ENCODE measurements at regions not wholly inside any gene's neighbourhood (a gene's known extent, or its start where the extent isn't known, plus 50 kb on each side); places are given as distances from the start of the nearest gene placed in this dataset.
"Not testable (repeated sequence)": the region's sequence is repeated elsewhere in the genome, so short reads cannot be mapped to it uniquely, and the experiment has no call there.

DNA sequence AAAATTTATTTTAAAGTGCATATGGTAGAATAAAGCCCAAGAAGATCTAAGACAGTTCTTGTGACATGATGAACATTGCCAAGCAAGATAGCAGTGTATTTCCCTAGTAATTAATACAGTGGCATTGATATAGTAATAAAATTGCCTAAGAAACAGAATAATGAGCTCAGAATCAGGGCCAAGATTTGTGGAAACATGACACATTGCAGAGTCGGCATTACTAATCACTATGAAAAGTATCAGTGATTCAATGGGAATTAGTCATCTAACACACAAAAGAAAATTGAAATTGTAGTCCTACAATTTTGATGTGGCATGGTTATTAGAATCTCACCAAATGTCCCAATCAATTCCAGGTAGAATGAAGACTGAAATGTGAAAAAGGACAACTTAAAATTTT lies 243.0 kb upstream of the CYRIA start:
- H3K4me3 ChIP-seq (ENCODE audit: insufficient read depth, low read depth, low read length), result no peak overlapping the region
- no peaks in the 10 kb centered on the region for H3K36me3 ChIP-seq (ENCODE audit: control insufficient read depth, insufficient read depth, low read length)
- no peaks in the 10 kb centered on the region for H3K9me3 ChIP-seq (ENCODE audit: control insufficient read depth, low read length)
- H3K27ac ChIP-seq (ENCODE audit: insufficient read depth, low read depth, low read length, poor library complexity, severe bottlenecking), result no peak overlapping the region
- no peaks in the 10 kb centered on the region for H3K27me3 ChIP-seq (ENCODE audit: control insufficient read depth, insufficient read depth, low read length, poor library complexity, severe bottlenecking)
- H3K4me1 ChIP-seq (ENCODE audit: control insufficient read depth, insufficient read depth, low read length), result no peaks in the 10 kb centered on the region
- WGBS, 2 experiments, result 82 to 100% methylated on average over 1 of the region's 1 CpG

DNA sequence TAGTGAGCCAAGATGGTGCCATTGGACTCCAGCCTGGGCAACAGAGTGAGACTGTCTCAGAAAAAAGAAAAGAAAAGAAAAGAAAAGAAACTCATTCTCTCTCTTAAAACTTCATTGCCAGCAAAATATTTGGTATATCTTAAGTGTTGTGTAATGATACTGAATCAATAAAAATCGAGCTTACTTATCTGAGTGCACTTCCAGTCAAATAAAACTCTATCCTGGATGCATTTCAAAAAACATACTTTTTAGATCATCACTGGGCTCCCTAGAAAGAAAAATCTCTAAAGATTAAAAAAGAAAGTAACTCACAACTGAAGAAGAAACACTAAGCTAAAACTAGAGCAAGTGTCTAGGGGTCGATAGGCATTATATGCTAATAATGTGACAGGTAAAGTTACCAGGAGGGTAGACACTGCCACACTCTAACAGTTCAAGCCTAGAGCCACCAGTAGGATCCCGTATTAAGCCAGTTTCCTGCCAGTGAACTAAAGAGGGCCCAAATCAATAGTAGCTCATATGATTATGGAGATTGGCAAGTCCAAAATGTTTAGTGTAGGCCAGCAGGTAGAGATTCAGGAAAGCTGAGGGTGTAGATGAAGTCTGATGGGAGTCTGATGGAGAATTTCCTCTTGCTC lies 242.1 kb upstream of the CYRIA start:
- H3K27me3 ChIP-seq (ENCODE audit: control insufficient read depth, insufficient read depth, low read length, poor library complexity, severe bottlenecking), result no peaks in the 10 kb centered on the region
- 93 to 97% methylated on average over 2 to 3 of the region's 3 CpGs for WGBS, 2 experiments
- H3K27ac ChIP-seq (ENCODE audit: insufficient read depth, low read depth, low read length, poor library complexity, severe bottlenecking), result no peak overlapping the region
- no peaks in the 10 kb centered on the region for H3K4me1 ChIP-seq (ENCODE audit: control insufficient read depth, insufficient read depth, low read length)
- no peaks in the 10 kb centered on the region for H3K9me3 ChIP-seq (ENCODE audit: control insufficient read depth, low read length)
- H3K4me3 ChIP-seq (ENCODE audit: insufficient read depth, low read depth, low read length), result no peak overlapping the region
- H3K36me3 ChIP-seq (ENCODE audit: control insufficient read depth, insufficient read depth, low read length), result no peaks in the 10 kb centered on the region

DNA sequence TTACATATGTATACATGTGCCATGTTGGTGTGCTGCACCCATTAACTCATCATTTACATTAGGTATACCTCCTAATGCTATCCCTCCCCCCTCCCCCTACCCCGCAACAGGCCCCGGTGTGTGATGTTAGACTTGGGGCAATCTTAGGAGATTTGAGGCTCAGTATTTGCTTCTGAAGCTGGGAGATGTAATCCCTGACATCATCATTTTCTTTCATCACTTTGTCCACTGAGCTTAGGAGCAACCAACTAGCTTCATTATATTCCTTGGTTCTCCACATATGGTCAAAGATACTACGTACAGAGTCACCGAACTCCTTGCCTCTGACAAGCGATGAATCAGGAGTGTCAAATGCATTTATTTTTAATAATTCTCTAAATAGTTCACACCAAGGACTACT lies 239.7 kb upstream of the CYRIA start:
- H3K27ac ChIP-seq (ENCODE audit: insufficient read depth, low read depth, low read length, poor library complexity, severe bottlenecking); H3K9me3 ChIP-seq (ENCODE audit: control insufficient read depth, low read length); H3K4me1 ChIP-seq (ENCODE audit: control insufficient read depth, insufficient read depth, low read length); H3K4me3 ChIP-seq (ENCODE audit: insufficient read depth, low read depth, low read length); H3K36me3 ChIP-seq (ENCODE audit: control insufficient read depth, insufficient read depth, low read length); H3K27me3 ChIP-seq (ENCODE audit: control insufficient read depth, insufficient read depth, low read length, poor library complexity, severe bottlenecking): not testable (repeated sequence)
- WGBS, 2 experiments, result 90 to 96% methylated on average over 4 to 5 of the region's 5 CpGs

DNA sequence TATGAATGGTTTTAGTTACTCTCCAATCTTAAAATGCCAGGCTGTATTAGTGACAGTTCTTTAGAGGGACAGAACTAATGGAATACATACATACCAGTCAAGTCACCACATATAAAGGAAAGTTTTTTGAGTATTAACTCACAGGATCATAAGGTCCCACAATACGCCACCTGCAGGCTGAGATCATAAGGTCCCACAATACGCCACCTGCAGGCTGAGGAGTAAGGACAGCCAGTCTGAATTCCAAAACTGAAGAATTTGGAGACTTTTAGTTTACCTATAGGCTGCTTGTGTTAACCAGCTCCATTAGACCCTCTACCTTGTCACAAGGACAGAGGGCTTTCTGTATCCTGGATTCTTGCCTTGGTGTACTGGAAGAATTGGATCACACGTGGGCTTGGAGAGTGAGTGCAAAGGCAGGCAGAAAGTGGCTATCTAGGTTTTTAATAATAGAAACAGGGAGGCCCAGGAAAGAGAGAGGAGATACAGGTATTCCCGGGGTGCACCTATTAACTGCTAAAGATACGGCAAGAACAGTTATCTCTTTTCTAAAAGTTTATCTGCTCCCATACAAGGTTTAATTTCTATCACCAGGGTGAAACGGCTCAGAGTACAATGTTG lies 234.9 kb upstream of the CYRIA start:
- Histone ChIP-seq H3K27ac (ENCODE audit: insufficient read depth, low read depth, low read length, poor library complexity, severe bottlenecking) (no peak overlapping the region), H3K9me3 (ENCODE audit: control insufficient read depth, low read length) (no peaks in the 10 kb centered on the region), H3K36me3 (ENCODE audit: control insufficient read depth, insufficient read depth, low read length) (no peaks in the 10 kb centered on the region), H3K4me1 (ENCODE audit: control insufficient read depth, insufficient read depth, low read length) (no peaks in the 10 kb centered on the region), H3K4me3 (ENCODE audit: insufficient read depth, low read depth, low read length) (no peak overlapping the region), H3K27me3 (ENCODE audit: control insufficient read depth, insufficient read depth, low read length, poor library complexity, severe bottlenecking) (no peaks in the 10 kb centered on the region)
- 54 to 73% methylated on average over 4 to 6 of the region's 6 CpGs for WGBS, 2 experiments

DNA sequence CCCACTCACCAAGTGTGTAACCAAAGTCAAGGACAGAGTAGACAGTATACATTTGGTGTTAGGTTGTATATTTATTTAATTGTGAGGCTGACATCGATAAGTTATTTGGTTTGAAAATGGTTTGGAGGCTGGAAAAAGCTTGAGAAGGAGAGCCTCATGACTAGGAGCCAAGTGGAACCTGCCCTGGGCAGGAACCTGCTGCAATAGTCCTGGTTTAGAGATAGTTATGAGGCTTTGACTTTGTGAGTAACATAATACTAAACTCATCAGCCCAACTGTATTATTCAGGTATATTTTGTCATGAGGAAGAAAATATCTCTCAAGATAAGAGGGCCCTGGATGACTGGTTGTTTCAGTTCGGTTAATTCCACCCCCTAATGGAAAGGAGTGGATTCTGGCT lies 234.3 kb upstream of the CYRIA start:
- Histone ChIP-seq H3K4me1 (ENCODE audit: control insufficient read depth, insufficient read depth, low read length) (no peaks in the 10 kb centered on the region), H3K9me3 (ENCODE audit: control insufficient read depth, low read length) (no peaks in the 10 kb centered on the region), H3K36me3 (ENCODE audit: control insufficient read depth, insufficient read depth, low read length) (no peaks in the 10 kb centered on the region), H3K27ac (ENCODE audit: insufficient read depth, low read depth, low read length, poor library complexity, severe bottlenecking) (no peak overlapping the region), H3K27me3 (ENCODE audit: control insufficient read depth, insufficient read depth, low read length, poor library complexity, severe bottlenecking) (no peaks in the 10 kb centered on the region), H3K4me3 (ENCODE audit: insufficient read depth, low read depth, low read length) (no peak overlapping the region)
- WGBS, 2 experiments, result 88 to 90% methylated on average over 2 of the region's 2 CpGs

DNA sequence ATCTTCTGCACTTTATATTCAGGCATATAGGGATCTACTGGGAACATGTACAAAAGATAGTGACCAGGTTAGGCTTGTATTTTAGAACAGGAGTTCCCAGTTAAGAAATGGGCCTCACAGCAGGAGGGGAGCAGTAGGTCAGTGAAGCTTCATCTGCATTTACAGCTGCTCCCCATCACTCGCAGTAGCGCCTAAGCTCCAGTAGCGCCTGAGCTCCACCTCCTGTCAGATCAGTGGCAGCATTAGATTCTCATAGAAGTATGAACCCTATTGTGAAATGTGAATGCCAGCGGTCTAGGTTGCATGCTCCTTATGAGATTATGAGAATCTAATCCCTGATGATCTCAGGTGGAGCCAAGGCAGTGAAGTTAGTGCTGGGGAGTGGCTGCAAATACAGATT lies 224.4 kb upstream of the CYRIA start:
- Histone ChIP-seq H3K9me3 (ENCODE audit: control insufficient read depth, low read length) (no peaks in the 10 kb centered on the region), H3K4me3 (ENCODE audit: insufficient read depth, low read depth, low read length) (no peak overlapping the region), H3K27me3 (ENCODE audit: control insufficient read depth, insufficient read depth, low read length, poor library complexity, severe bottlenecking) (no peaks in the 10 kb centered on the region), H3K36me3 (ENCODE audit: control insufficient read depth, insufficient read depth, low read length) (no peaks in the 10 kb centered on the region), H3K4me1 (ENCODE audit: control insufficient read depth, insufficient read depth, low read length) (no peaks in the 10 kb centered on the region), H3K27ac (ENCODE audit: insufficient read depth, low read depth, low read length, poor library complexity, severe bottlenecking) (no peak overlapping the region)
- 40 to 42% methylated on average over 4 of the region's 4 CpGs for WGBS, 2 experiments

DNA sequence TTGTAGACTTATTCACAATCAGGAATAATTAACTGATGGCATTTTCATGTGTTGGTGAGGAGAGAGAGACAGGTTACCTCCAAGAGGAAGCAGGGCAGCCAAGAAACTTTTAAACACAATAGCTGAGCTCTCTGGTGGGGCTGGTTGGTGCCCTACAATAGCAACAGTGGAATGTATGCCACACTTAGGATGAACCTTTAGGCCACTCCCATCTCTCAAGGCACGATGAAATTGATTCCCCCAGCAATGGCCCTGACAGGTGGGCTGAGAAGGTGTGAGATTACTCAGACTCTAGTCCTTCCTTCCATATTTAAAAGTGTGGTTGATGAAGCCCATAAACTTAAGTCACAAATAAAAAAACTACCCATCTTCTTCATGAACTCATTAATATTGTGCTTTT lies 219.4 kb upstream of the CYRIA start:
- H3K27ac ChIP-seq (ENCODE audit: insufficient read depth, low read depth, low read length, poor library complexity, severe bottlenecking), result no peak overlapping the region
- H3K9me3 ChIP-seq (ENCODE audit: control insufficient read depth, low read length), result no peaks in the 10 kb centered on the region
- no peaks in the 10 kb centered on the region for H3K4me1 ChIP-seq (ENCODE audit: control insufficient read depth, insufficient read depth, low read length)
- 50 to 76% methylated on average over 1 of the region's 1 CpG for WGBS, 2 experiments
- no peaks in the 10 kb centered on the region for H3K36me3 ChIP-seq (ENCODE audit: control insufficient read depth, insufficient read depth, low read length)
- no peak overlapping the region for H3K4me3 ChIP-seq (ENCODE audit: insufficient read depth, low read depth, low read length)
- H3K27me3 ChIP-seq (ENCODE audit: control insufficient read depth, insufficient read depth, low read length, poor library complexity, severe bottlenecking), result no peaks in the 10 kb centered on the region

DNA sequence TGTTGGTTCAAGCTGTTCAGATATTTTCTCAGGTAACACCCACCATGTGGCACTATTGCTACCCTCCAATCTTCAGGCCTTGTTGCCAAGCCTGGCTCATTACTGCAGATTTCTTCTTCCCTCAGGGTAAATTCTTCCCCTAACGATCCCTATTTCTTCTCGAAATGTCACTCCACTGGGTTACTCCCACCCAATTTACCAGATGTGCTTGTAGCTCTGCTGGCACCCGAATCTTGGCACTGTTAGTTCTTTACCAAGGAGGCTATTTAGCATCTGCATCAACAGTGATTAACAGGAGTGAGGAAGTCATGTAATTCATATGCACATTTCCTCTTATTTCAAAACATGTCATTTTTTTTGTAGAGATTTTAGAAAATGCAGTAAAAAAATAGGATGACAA lies 217.1 kb upstream of the CYRIA start:
- Histone ChIP-seq H3K27me3 (ENCODE audit: control insufficient read depth, insufficient read depth, low read length, poor library complexity, severe bottlenecking) (no peaks in the 10 kb centered on the region), H3K27ac (ENCODE audit: insufficient read depth, low read depth, low read length, poor library complexity, severe bottlenecking) (no peak overlapping the region), H3K4me3 (ENCODE audit: insufficient read depth, low read depth, low read length) (no peak overlapping the region), H3K9me3 (ENCODE audit: control insufficient read depth, low read length) (no peaks in the 10 kb centered on the region), H3K36me3 (ENCODE audit: control insufficient read depth, insufficient read depth, low read length) (no peaks in the 10 kb centered on the region), H3K4me1 (ENCODE audit: control insufficient read depth, insufficient read depth, low read length) (no peaks in the 10 kb centered on the region)
- WGBS, 2 experiments, result 78 to 83% methylated on average over 3 of the region's 3 CpGs

DNA sequence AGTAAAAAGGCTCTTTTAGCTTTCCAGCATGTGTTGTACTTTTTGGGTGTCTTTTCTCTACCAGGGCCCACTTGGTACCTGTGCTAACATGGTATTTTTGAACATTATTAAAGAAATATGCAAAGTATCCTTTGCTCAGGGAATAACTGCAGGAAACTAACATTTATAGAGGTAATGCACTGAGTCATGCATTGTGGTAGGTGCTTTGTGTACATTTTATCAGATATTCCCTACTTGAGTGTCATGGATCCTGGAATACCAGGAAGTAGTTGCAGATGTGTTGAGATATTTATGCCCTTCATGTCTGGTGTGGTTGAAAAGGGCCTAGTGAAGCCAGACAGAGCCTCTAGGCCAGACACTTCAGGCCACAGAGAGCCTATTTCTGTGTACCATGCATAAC lies 215.5 kb upstream of the CYRIA start:
- H3K27me3 ChIP-seq (ENCODE audit: control insufficient read depth, insufficient read depth, low read length, poor library complexity, severe bottlenecking), result no peaks in the 10 kb centered on the region
- H3K27ac ChIP-seq (ENCODE audit: insufficient read depth, low read depth, low read length, poor library complexity, severe bottlenecking), result no peak overlapping the region
- no peak overlapping the region for H3K4me3 ChIP-seq (ENCODE audit: insufficient read depth, low read depth, low read length)
- H3K9me3 ChIP-seq (ENCODE audit: control insufficient read depth, low read length), result no peaks in the 10 kb centered on the region
- H3K36me3 ChIP-seq (ENCODE audit: control insufficient read depth, insufficient read depth, low read length), result no peaks in the 10 kb centered on the region
- no peaks in the 10 kb centered on the region for H3K4me1 ChIP-seq (ENCODE audit: control insufficient read depth, insufficient read depth, low read length)

DNA sequence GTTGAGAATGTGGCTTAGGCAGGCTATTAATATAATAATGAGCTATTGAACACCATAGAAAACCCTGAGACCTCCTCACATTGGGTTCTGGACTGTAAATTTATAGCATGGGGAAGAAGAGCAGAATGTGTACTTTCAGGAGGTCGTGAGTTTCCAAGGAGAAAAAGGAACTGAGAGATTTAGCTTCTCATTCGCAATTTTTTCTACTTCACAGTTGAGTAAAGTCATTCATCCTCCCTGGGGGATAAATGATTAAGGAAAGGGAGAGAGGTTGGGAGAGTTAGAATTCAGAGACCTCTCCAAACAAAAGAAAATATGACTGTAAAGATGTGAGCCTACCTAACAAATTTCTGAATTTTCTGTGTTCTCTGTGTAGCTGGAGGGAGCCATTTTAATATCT lies 205.8 kb upstream of the CYRIA start:
- Histone ChIP-seq H3K9me3 (ENCODE audit: control insufficient read depth, low read length) (no peaks in the 10 kb centered on the region), H3K27ac (ENCODE audit: insufficient read depth, low read depth, low read length, poor library complexity, severe bottlenecking) (no peak overlapping the region), H3K36me3 (ENCODE audit: control insufficient read depth, insufficient read depth, low read length) (no peaks in the 10 kb centered on the region), H3K4me1 (ENCODE audit: control insufficient read depth, insufficient read depth, low read length) (no peaks in the 10 kb centered on the region), H3K27me3 (ENCODE audit: control insufficient read depth, insufficient read depth, low read length, poor library complexity, severe bottlenecking) (no peaks in the 10 kb centered on the region), H3K4me3 (ENCODE audit: insufficient read depth, low read depth, low read length) (no peak overlapping the region)
- WGBS, 2 experiments, result 85 to 94% methylated on average over 2 of the region's 2 CpGs

Data from ectodermal cell (in vitro differentiated cells).